ENCODE measurements at regions not wholly inside any gene's neighbourhood (a gene's known extent, or its start where the extent isn't known, plus 50 kb on each side); places are given as distances from the start of the nearest gene placed in this dataset.

GRCh38 chr12:72162875-72163274, 109.3 kb upstream of the TRHDE start (continued):
- no peak for TF ChIP-seq REST (IDR thresholded peaks at IDR 0.05; ENCODE audit: low read depth)
- no peak for TF ChIP-seq POLR2A (IDR thresholded peaks at IDR 0.05; ENCODE audit: borderline replicate concordance, extremely low read depth, insufficient read depth, insufficient read length)
- TF ChIP-seq RAD21 (IDR thresholded peaks at IDR 0.05; ENCODE audit: low read depth): no peak
- no peak for TF ChIP-seq ZNF274 (IDR thresholded peaks at IDR 0.05; ENCODE audit: low read depth, low read length)

GRCh38 chr12:72168851-72169250, 103.3 kb upstream of the TRHDE start:
- no peaks in the 10 kb centered on the region for H4K20me1 ChIP-seq (ENCODE audit: insufficient read depth)
- ChIA-PET RAD21 (ENCODE audit: low non-redundant PET in 1 of 2, low total read pairs in 2 of 2, uncharacterized antibody in 2 of 2, unreplicated experiment in 2 of 2) (no interaction called here), CTCF (no interaction called here), POLR2A (no interaction called here)
- no peak overlapping the region for H3K4me2 ChIP-seq (ENCODE audit: low read length)
- no peak overlapping the region for H3K27ac ChIP-seq (ENCODE audit: low read depth, low read length)
- H3K9me2 ChIP-seq (ENCODE audit: insufficient read depth): 0 out of 2 replicates have a peak, but pooled peaks cover 3% of the 10 kb centered on the region
- H3K79me2 ChIP-seq (ENCODE audit: insufficient read depth, low read length): no peaks in the 10 kb centered on the region
- BruUV-seq (replicated peaks): no TSS peak
- intact Hi-C loops (cut with micrococcal nuclease): no loop called here
- TF ChIP-seq EZH2phosphoT487 (IDR thresholded peaks at IDR 0.05; ENCODE audit: borderline replicate concordance): no peak
- TF ChIP-seq SIN3A (IDR thresholded peaks at IDR 0.05; ENCODE audit: low read depth): no peak
- TF ChIP-seq ZFX (IDR thresholded peaks at IDR 0.05): no peak
- H3K4me3 ChIP-seq (replicated peaks in 1 of 2; ENCODE audit: low read depth in 1 of 2, low read length in 2 of 2): no peak overlapping the region
- no peaks in the 10 kb centered on the region for H3K27me3 ChIP-seq (ENCODE audit: insufficient read depth, low read length)
- H3K9me3 ChIP-seq (ENCODE audit: control insufficient read depth in 1 of 2, insufficient read depth in 1 of 2, low read depth in 1 of 2, low read length in 2 of 2): no peaks in the 10 kb centered on the region
- no peak overlapping the region for H2AFZ ChIP-seq (ENCODE audit: low read depth, low read length, poor library complexity, severe bottlenecking)
- DNase-seq (ENCODE audit: low read depth, low spot score) (no peak), ATAC-seq (no peak)
- H3K9ac ChIP-seq (ENCODE audit: low read length): no peak overlapping the region
- H3K36me3 ChIP-seq (ENCODE audit: control insufficient read depth in 1 of 2, insufficient read depth in 2 of 2, low read length in 2 of 2): no peaks in the 10 kb centered on the region
- H3K4me1 ChIP-seq (ENCODE audit: control insufficient read depth in 1 of 2, insufficient read depth in 2 of 2, low read length in 2 of 2): no peaks in the 10 kb centered on the region

Data from HCT116 (cell line).